H1 (cell line): ENCODE measurements at regions not wholly inside any gene's neighbourhood (a gene's known extent, or its start where the extent isn't known, plus 50 kb on each side); places are given as distances from the start of the nearest gene placed in this dataset.

Source experiments
- CTCF ChIA-PET: fragments of 300-600 bp; sonication (Branson Sonifier 250); formaldehyde crosslinking; loops from one replicate; lab custom pipeline; 2021; ENCODE audit not compliant: partially characterized antibody; lab: Charles Lee
- POLR2A ChIA-PET: fragments of 300-600 bp; sonication (Branson Sonifier 250); formaldehyde crosslinking; loops from one replicate; lab custom pipeline; 2021; ENCODE audit warnings: inconsistent platforms; ENCODE audit not compliant: partially characterized antibody; lab: Charles Lee
- DNase-seq, 2 experiments: peaks; one replicate each; pipeline versions ENCODE4 v3.0.0 to v3.0.0-alpha.2; 2010 to 2022; ENCODE audit warnings: low spot score in 2 of 2, low read depth in 1 of 2, mixed read lengths in 1 of 2
- FAIRE-seq: peaks from 2 replicates; lab custom pipeline; 2011; peaks lifted over from hg19 to GRCh38; lab: Jason Lieb, UNC
- H2AFZ ChIP-seq: 2 replicates; pipeline ENCODE4 v1.8.1; 2012; ENCODE audit warnings: low read length, inconsistent platforms
- H2AK5ac ChIP-seq: 2 replicates; pipeline ENCODE4 v1.6.1; 2013; ENCODE audit warnings: low read depth, low read length
- H2BK120ac ChIP-seq: replicated peaks from 2 replicates; pipeline ENCODE3; 2013; ENCODE audit warnings: low read depth, low read length, inconsistent platforms
- H2BK12ac ChIP-seq: 2 replicates; pipeline ENCODE4 v1.6.1; 2013; ENCODE audit warnings: low read depth, low read length
- H2BK15ac ChIP-seq: 2 replicates; pipeline ENCODE4 v1.6.1; 2013; ENCODE audit warnings: low read length
- H2BK20ac ChIP-seq: 2 replicates; pipeline ENCODE4 v1.6.1; 2013; ENCODE audit warnings: low read length
- H2BK5ac ChIP-seq: 2 replicates; pipeline ENCODE4 v1.6.1; 2013; ENCODE audit warnings: low read depth, low read length
- H3K14ac ChIP-seq: 2 replicates; pipeline ENCODE4 v1.6.1; 2013; ENCODE audit warnings: inconsistent platforms; ENCODE audit not compliant: insufficient read length
- H3K18ac ChIP-seq: 2 replicates; pipeline ENCODE4 v1.6.1; 2013; ENCODE audit warnings: low read length; ENCODE audit errors: extremely low read depth
- H3K23ac ChIP-seq: 2 replicates; pipeline ENCODE4 v1.6.1; 2013; ENCODE audit warnings: inconsistent platforms; ENCODE audit not compliant: insufficient read length
- H3K23me2 ChIP-seq: 2 replicates; pipeline ENCODE4 v1.6.1; 2013; ENCODE audit warnings: low read depth, low read length
- H3K27ac ChIP-seq: 2 replicates; pipeline ENCODE4 v1.6.1; 2011; ENCODE audit warnings: low read depth, low read length, inconsistent platforms
- H3K27me3 ChIP-seq, 4 experiments: replicated peaks in 1 of 4; 1 replicate in 1 of 4; 2 replicates in 3 of 4; pipeline versions ENCODE4 v1.6.1 to v1.8.1; 2011 to 2013; ENCODE audit warnings: low read length in 3 of 4, mild to moderate bottlenecking in 3 of 4, inconsistent platforms in 2 of 4, mixed read lengths in 2 of 4, moderate library complexity in 1 of 4; ENCODE audit not compliant: control insufficient read depth in 3 of 4, insufficient read depth in 3 of 4; ENCODE audit errors: extremely low read depth in 1 of 4
- H3K36me3 ChIP-seq, 4 experiments: 2 replicates each; pipeline versions ENCODE4 v1.6.1 to v1.8.1; 2011 to 2013; ENCODE audit warnings: mild to moderate bottlenecking in 4 of 4, low read length in 3 of 4, moderate library complexity in 2 of 4, control low read depth in 1 of 4, inconsistent platforms in 1 of 4; ENCODE audit not compliant: insufficient read depth in 4 of 4, control insufficient read depth in 2 of 4
- H3K4ac ChIP-seq: replicated peaks from 2 replicates; pipeline ENCODE3; 2013; ENCODE audit warnings: low read length, low read depth, mixed read lengths, inconsistent platforms; ENCODE audit not compliant: insufficient read length
- H3K4me1 ChIP-seq, 4 experiments: replicated peaks in 1 of 4; 1 replicate in 1 of 4; 2 replicates in 3 of 4; pipeline versions ENCODE4 v1.6.1 to v1.8.1; 2011 to 2013; ENCODE audit warnings: low read length in 3 of 4, inconsistent platforms in 2 of 4, mixed read lengths in 1 of 4; ENCODE audit not compliant: insufficient read depth in 4 of 4, control insufficient read depth in 3 of 4
- H3K4me2 ChIP-seq, 2 experiments: 2 replicates each; pipeline versions ENCODE4 v1.6.1 to v1.8.1; 2011 to 2013; ENCODE audit warnings: low read depth in 2 of 2, low read length in 2 of 2, control low read depth in 1 of 2, inconsistent platforms in 1 of 2, mild to moderate bottlenecking in 1 of 2; ENCODE audit not compliant: insufficient read depth in 1 of 2
- H3K4me3 ChIP-seq, 4 experiments: fragments of 200-600, 300-600 bp in 1 of 4; sonication (generic), shearing (Covaris generic), sonication (Bioruptor Twin) in 1 of 4; 2 replicates each; pipeline versions ENCODE4 v1.5.1 to v1.8.1; 2011 to 2016; ENCODE audit warnings: low read length in 4 of 4, low read depth in 3 of 4, control low read depth in 2 of 4, inconsistent platforms in 2 of 4, mild to moderate bottlenecking in 2 of 4, mixed read lengths in 1 of 4, moderate library complexity in 1 of 4; ENCODE audit not compliant: insufficient read depth in 2 of 4; ENCODE audit errors: extremely low read depth in 1 of 4
- H3K56ac ChIP-seq: replicated peaks from 2 replicates; pipeline ENCODE3; 2013; ENCODE audit warnings: low read depth, mild to moderate bottlenecking, mixed read lengths, low read length, inconsistent platforms; ENCODE audit not compliant: insufficient read length
- H3K79me1 ChIP-seq: 2 replicates; pipeline ENCODE4 v1.6.1; 2013; ENCODE audit warnings: low read depth, low read length, control low read depth
- H3K79me2 ChIP-seq, 2 experiments: 2 replicates each; pipeline versions ENCODE4 v1.6.1 to v1.8.1; 2012 to 2013; ENCODE audit warnings: low read length in 2 of 2, mild to moderate bottlenecking in 2 of 2, inconsistent platforms in 1 of 2; ENCODE audit not compliant: insufficient read depth in 2 of 2, control insufficient read depth in 1 of 2
- H3K9ac ChIP-seq, 4 experiments: replicated peaks in 1 of 4; 1 replicate in 1 of 4; 2 replicates in 3 of 4; pipeline versions ENCODE4 v1.6.1 to v1.8.1; 2011 to 2013; ENCODE audit warnings: low read depth in 3 of 4, low read length in 3 of 4, control low read depth in 2 of 4, mild to moderate bottlenecking in 2 of 4, moderate library complexity in 2 of 4, inconsistent platforms in 1 of 4; ENCODE audit errors: extremely low read depth in 1 of 4
- H3K9me3 ChIP-seq, 2 experiments: 2 replicates each; pipeline versions ENCODE4 v1.6.1 to v1.8.1; 2012 to 2013; ENCODE audit warnings: mild to moderate bottlenecking in 2 of 2, moderate library complexity in 2 of 2, control low read depth in 1 of 2, inconsistent platforms in 1 of 2, low read depth in 1 of 2, low read length in 1 of 2, mixed read lengths in 1 of 2; ENCODE audit not compliant: insufficient read depth in 2 of 2
- H4K20me1 ChIP-seq, 2 experiments: replicated peaks in 1 of 2; 2 replicates each; pipeline versions ENCODE3 to v1.8.1; 2011 to 2013; ENCODE audit warnings: inconsistent platforms in 2 of 2, low read length in 2 of 2, mild to moderate bottlenecking in 1 of 2; ENCODE audit not compliant: insufficient read depth in 2 of 2, control insufficient read depth in 1 of 2
- H4K5ac ChIP-seq: 2 replicates; pipeline ENCODE4 v1.6.1; 2013; ENCODE audit warnings: low read length, low read depth, mixed read lengths, inconsistent platforms; ENCODE audit not compliant: insufficient read length
- H4K8ac ChIP-seq: 2 replicates; pipeline ENCODE4 v1.8.0; 2013; ENCODE audit warnings: mild to moderate bottlenecking, moderate library complexity, low read length, inconsistent platforms; ENCODE audit not compliant: insufficient read depth; ENCODE audit errors: extremely low read depth
- H4K91ac ChIP-seq: replicated peaks from 2 replicates; pipeline ENCODE3; 2013; ENCODE audit warnings: low read length, mixed read lengths, inconsistent platforms; ENCODE audit not compliant: insufficient read length
- CHD1 ChIP-seq: IDR thresholded peaks from 2 replicates; pipeline ENCODE4 v1.6.1; 2012; ENCODE audit warnings: low read depth, low read length, improper control_type of control experiment
- SP1 ChIP-seq: IDR thresholded peaks from 2 replicates; pipeline ENCODE4 v1.6.1; 2011; ENCODE audit warnings: low read depth, low read length
- WGBS, 2 experiments: shearing (Covaris generic) in 1 of 2; methylation state at CpG; one replicate each; pipeline versions ENCODE4 v1.1.6 to v1.1.7; 2013 to 2015; ENCODE audit warnings: low lambda C conversion rate in 2 of 2, mixed read lengths in 2 of 2, inconsistent platforms in 1 of 2, low coverage in 1 of 2, missing lambda C conversion rate in 1 of 2; ENCODE audit not compliant: insufficient replicate concordance in 2 of 2, insufficient coverage in 1 of 2, insufficient read length in 1 of 2; ENCODE audit errors: extremely low coverage in 1 of 2, missing lambda C conversion rate in 1 of 2; 5-methylcytosine and 5-hydroxymethylcytosine counted together

- H3K18ac ChIP-seq = no peak overlapping the region
- H4K91ac ChIP-seq = no peak overlapping the region
- 72% methylated on average over 4 of the region's 4 CpGs; no CpG with 5 or more reads in 1 of the 2 experiments for WGBS, 2 experiments
- H3K4me3 ChIP-seq = no peak overlapping the region
- ChIA-PET POLR2A (no interaction called here), CTCF (interaction anchor here (1.1 kb wide), 1 partner anchor 23 kb away, joined by 3 read pairs; no protein-coding TSS in a partner anchor)
- no peak overlapping the region for H2AK5ac ChIP-seq
- FAIRE-seq (peak; percentile 48), DNase-seq (no peak)
- no peak overlapping the region for H3K4me2 ChIP-seq
- no peak overlapping the region for H4K8ac ChIP-seq
- no peak overlapping the region for H2BK120ac ChIP-seq
- H4K20me1 ChIP-seq = no peaks in the 10 kb centered on the region
- H3K9me3 ChIP-seq = no peaks in the 10 kb centered on the region
- H3K56ac ChIP-seq = no peak overlapping the region
- peak overlapping the region; percentile 63; the same call in 1 of the 2 replicates for H2AFZ ChIP-seq
- no peak overlapping the region for H2BK5ac ChIP-seq
- H3K4me1 ChIP-seq = peaks cover 0 to 17% (median 11%) of the 10 kb centered on the region in 4 experiments; a peak in 4 of 7 replicates
- no peaks in the 10 kb centered on the region; the same call in 1 of the 2 replicates for H3K23me2 ChIP-seq
- H3K27me3 ChIP-seq = no peaks in the 10 kb centered on the region
- no peak overlapping the region for H3K9ac ChIP-seq
- H3K4ac ChIP-seq = no peak overlapping the region
- H3K27ac ChIP-seq = no peak overlapping the region
- no peak overlapping the region for H4K5ac ChIP-seq
- no peaks in the 10 kb centered on the region for H3K79me2 ChIP-seq
- no peaks in the 10 kb centered on the region for H3K79me1 ChIP-seq
- H3K23ac ChIP-seq = no peak overlapping the region
- no peak overlapping the region for H2BK15ac ChIP-seq
- H2BK20ac ChIP-seq = no peak overlapping the region
- no peaks in the 10 kb centered on the region for H3K36me3 ChIP-seq
- H3K14ac ChIP-seq = no peak overlapping the region
- peak overlapping the region; percentile 83; the same call in 1 of the 2 replicates for H2BK12ac ChIP-seq
- TF ChIP-seq SP1 (no peak), CHD1 (no peak)
These were observed 200.7 kb downstream of the SOX2 start for GRCh38 chr3:181912384-181912783.
